ENCODE measurements at regions not wholly inside any gene's neighbourhood (a gene's known extent, or its start where the extent isn't known, plus 50 kb on each side); places are given as distances from the start of the nearest gene placed in this dataset.

DNA sequence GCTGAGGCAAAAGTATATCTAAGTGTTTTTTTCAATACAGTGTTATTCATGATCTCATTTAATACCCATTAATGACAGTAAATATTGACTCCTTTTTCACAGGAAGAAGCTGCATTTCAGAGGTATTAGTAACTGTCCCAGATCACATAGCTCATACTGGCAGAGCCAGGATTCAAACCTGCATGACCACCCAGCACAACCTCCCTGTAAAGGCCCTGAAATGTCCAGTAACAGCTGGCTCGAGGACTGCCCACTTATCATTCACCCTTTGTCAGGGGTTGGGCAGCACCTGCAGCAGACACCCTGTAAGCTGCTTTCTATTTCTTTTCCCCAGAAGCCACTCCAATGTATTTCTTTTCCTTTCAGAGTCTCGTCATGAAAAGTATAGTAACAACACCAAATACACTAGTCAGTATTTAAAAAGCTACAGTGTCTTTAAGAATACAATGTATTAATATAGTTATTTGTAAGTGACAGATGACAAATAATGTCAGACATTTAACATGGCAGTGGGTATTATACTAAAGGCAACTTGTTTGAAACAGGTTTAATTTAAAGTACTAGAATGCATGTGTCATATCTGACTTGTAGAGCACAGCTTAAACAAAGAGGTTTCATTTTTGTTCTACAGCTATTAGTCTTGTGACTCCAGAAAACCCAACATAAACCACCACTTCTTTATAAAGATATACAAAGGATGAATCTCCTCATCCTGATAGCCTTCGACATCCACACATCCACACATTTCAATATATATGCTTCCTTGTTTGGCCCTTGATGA is 841.6 kb upstream of the GJE1 start:
- Histone ChIP-seq H3K27ac (no peak overlapping the region), H3K4me3 (no peak overlapping the region)
- TF ChIP-seq, protein P1, sequence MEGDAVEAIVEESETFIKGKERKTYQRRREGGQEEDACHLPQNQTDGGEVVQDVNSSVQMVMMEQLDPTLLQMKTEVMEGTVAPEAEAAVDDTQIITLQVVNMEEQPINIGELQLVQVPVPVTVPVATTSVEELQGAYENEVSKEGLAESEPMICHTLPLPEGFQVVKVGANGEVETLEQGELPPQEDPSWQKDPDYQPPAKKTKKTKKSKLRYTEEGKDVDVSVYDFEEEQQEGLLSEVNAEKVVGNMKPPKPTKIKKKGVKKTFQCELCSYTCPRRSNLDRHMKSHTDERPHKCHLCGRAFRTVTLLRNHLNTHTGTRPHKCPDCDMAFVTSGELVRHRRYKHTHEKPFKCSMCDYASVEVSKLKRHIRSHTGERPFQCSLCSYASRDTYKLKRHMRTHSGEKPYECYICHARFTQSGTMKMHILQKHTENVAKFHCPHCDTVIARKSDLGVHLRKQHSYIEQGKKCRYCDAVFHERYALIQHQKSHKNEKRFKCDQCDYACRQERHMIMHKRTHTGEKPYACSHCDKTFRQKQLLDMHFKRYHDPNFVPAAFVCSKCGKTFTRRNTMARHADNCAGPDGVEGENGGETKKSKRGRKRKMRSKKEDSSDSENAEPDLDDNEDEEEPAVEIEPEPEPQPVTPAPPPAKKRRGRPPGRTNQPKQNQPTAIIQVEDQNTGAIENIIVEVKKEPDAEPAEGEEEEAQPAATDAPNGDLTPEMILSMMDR (IDR thresholded peaks at IDR 0.05): no peak
- DNase-seq (ENCODE audit: low spot score): no peak

DNA sequence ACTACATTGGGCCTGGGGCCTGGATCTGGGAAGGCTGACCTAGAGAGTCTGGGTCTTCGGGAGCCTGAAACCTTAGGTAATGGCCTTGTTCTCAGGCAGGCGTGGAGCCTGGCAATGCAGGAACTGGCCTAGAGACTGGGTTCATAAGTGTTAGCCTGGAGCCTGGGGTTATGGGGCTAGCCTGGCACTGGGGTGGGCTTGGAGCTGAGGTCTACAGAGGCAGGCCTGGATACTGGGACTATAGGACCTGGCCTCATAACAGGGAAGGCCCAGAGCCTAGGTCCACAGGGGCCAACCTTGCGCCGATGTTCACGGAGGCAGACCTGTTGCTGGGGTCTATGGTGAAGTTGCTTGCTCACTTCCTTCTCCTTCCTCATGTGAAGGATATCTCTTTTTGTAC is 843.8 kb upstream of the GJE1 start:
- TF ChIP-seq, protein P1 (IDR thresholded peaks at IDR 0.05): no peak

GRCh38 chr6:141282263-141282662 is 850.5 kb upstream of the GJE1 start:
- TF ChIP-seq, protein P1 (IDR thresholded peaks at IDR 0.05): no peak
- Histone ChIP-seq H3K4me3 (no peak overlapping the region), H3K27ac (no peak overlapping the region)
- no peak for DNase-seq (ENCODE audit: low spot score)

More for the DNA sequence above, 843.8 kb upstream of the GJE1 start:
- no peak overlapping the region for H3K4me3 ChIP-seq
- H3K27ac ChIP-seq: no peak overlapping the region
- no peak for DNase-seq (ENCODE audit: low spot score)

GRCh38 chr6:141269684-141270083 is 863.0 kb upstream of the GJE1 start:
- DNase-seq (ENCODE audit: low spot score): no peak
- Histone ChIP-seq H3K27ac (no peak overlapping the region), H3K4me3 (no peak overlapping the region)
- TF ChIP-seq, protein P1 (IDR thresholded peaks at IDR 0.05): no peak

DNA sequence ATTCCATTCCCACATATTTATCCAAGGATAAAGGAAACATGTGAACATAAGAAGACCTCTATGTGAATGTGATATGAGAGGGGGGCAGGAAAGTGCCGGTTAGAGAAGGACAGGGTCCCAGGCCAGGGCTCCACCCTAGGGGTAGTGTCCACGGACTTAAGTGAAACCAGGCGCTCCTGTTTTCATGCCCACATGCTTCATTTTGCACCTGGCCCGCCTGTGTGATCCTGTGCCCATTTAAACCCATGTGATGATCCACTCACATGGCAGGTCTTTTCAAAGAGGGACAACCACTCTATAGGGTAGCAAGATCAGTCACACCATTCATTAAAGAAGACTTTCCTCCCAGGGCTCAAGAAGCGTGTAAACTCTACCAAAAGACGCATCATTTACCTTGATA is 865.3 kb upstream of the GJE1 start:
- TF ChIP-seq, protein P1 (IDR thresholded peaks at IDR 0.05): no peak
- DNase-seq (ENCODE audit: low spot score): no peak
- H3K4me3 ChIP-seq: no peak overlapping the region
- no peak overlapping the region for H3K27ac ChIP-seq

DNA sequence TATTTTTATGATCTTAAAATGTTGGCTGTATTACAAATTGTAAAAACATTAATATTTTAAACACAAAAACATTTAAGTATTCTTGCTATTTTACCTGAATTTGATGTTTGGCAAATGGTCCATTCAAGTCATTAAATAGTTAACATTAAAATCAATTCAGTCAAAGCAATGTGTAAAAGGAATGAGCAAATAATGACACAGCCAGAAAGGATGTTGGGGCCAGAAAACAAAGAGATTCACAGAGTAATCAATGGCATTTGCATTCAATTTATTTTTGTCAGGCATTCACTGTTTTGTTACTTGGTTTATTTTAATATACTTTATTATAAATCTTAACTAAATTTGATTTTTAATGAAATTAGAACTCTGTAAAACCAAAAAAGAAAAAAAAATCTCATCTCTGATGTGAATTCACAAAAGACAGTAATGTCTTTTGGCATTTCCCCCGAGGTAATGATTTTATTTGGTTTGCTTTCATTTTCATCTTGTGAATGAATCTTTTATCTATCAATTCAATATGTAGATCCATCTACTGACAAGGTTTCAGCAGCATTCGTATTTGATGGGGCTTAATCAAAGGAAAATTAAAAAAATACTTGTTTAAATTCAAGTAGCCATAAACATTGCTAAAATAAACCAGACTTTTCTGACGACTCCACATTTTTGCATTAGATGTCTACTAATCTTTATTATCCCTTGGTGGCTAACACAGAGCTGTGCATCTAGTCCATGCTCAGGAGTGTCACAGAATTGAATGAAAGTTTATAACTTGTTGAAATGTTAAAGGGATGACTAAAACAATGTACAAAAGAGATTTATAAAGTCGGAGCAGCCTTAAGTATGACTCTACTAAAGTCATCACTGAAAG is 866.7 kb upstream of the GJE1 start:
- Histone ChIP-seq H3K27ac (no peak overlapping the region), H3K4me3 (peak overlapping the region; percentile 48)
- TF ChIP-seq, protein P1 (IDR thresholded peaks at IDR 0.05): no peak
- DNase-seq (ENCODE audit: low spot score): no peak

Data from coronary artery (tissue), 2 donors.